ENCODE measurements at regions not wholly inside any gene's neighbourhood (a gene's known extent, or its start where the extent isn't known, plus 50 kb on each side); places are given as distances from the start of the nearest gene placed in this dataset.

DNA sequence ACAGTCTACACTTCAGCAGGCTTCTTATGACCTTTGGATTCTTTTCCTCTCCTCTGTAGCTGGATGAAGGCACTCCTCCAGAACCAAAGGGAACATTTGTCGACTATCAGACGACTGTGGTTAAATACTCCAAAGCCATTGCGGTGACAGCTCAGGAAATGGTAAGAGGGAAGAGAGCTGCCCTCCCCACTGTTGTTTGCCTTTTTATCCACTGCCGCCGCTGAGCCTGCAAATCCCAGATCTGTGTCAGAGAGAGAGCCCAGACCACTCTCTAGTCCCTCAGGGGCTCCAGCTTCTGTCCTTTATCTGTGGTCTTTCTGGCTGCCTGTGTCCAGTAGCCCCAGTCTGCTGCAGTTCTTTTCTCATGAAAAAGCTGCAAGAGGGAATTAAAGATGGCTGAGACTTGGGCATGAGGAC is 261.5 kb upstream of the TPM1 start:
- no peak for TF ChIP-seq CTCF (IDR thresholded peaks at IDR 0.05; ENCODE audit: unreplicated experiment)
- Mint-ChIP-seq H3K4me1 (ENCODE audit: low read depth, unreplicated experiment) (peaks cover 49% of the 10 kb centered on the region), H3K27ac (ENCODE audit: unreplicated experiment) (no peak overlapping the region), H3K9me3 (ENCODE audit: low read depth, unreplicated experiment) (no peaks in the 10 kb centered on the region), H3K27me3 (ENCODE audit: unreplicated experiment) (no peaks in the 10 kb centered on the region), H3K36me3 (ENCODE audit: insufficient read depth, unreplicated experiment) (peaks cover 11% of the 10 kb centered on the region), H3K4me3 (ENCODE audit: low read depth, unreplicated experiment) (no peak overlapping the region)
- no peak for DNase-seq
- no TSS peak for BruUV-seq (replicated peaks)
- intact Hi-C loops (cut with micrococcal nuclease; ENCODE audit: unreplicated experiment): no loop called here
- CTCF ChIA-PET: interaction anchor here (3.6 kb wide), 1 partner anchor 267 kb away, joined by 34 read pairs; no protein-coding TSS in a partner anchor

GRCh38 chr15:62782071-62782841 is 260.3 kb upstream of the TPM1 start:
- TF ChIP-seq CTCF (IDR thresholded peaks at IDR 0.05; ENCODE audit: unreplicated experiment): peak; percentile 83
- DNase-seq: peak; percentile 83
- intact Hi-C loops (cut with micrococcal nuclease; ENCODE audit: unreplicated experiment): loop anchor here (1.0 to 2.0 kb wide), 6 partner anchors 39 to 311 kb away; no protein-coding TSS in a partner anchor
- BruUV-seq (replicated peaks): no TSS peak
- no peaks in the 10 kb centered on the region for H3K27me3 Mint-ChIP-seq (ENCODE audit: unreplicated experiment)
- peaks cover 49% of the 10 kb centered on the region for H3K4me1 Mint-ChIP-seq (ENCODE audit: low read depth, unreplicated experiment)
- CTCF ChIA-PET: interaction anchor here (0.5 to 3.6 kb wide), 24 partner anchors 10 to 928 kb away, joined by 3 to 34 read pairs (median 4); partner anchors contain the start of gene RPS27L
- H3K4me3 Mint-ChIP-seq (ENCODE audit: low read depth, unreplicated experiment): no peak overlapping the region
- peaks cover 11% of the 10 kb centered on the region for H3K36me3 Mint-ChIP-seq (ENCODE audit: insufficient read depth, unreplicated experiment)
- no peaks in the 10 kb centered on the region for H3K9me3 Mint-ChIP-seq (ENCODE audit: low read depth, unreplicated experiment)
- H3K27ac Mint-ChIP-seq (ENCODE audit: unreplicated experiment): peak overlapping the region; percentile 82

- no peak for TF ChIP-seq CTCF (IDR thresholded peaks at IDR 0.05; ENCODE audit: unreplicated experiment)
- no peak for DNase-seq
- CTCF ChIA-PET: interaction anchor here (0.7 to 3.6 kb wide), 19 partner anchors 9 to 374 kb away, joined by 3 to 34 read pairs (median 5); partner anchors contain the start of gene RPS27L
- intact Hi-C loops (cut with micrococcal nuclease; ENCODE audit: unreplicated experiment): loop anchor here (1.0 to 2.0 kb wide), 6 partner anchors 38 to 310 kb away; no protein-coding TSS in a partner anchor
- Mint-ChIP-seq H3K4me3 (ENCODE audit: low read depth, unreplicated experiment) (no peak overlapping the region), H3K27me3 (ENCODE audit: unreplicated experiment) (no peaks in the 10 kb centered on the region), H3K9me3 (ENCODE audit: low read depth, unreplicated experiment) (no peaks in the 10 kb centered on the region), H3K4me1 (ENCODE audit: low read depth, unreplicated experiment) (peaks cover 49% of the 10 kb centered on the region), H3K27ac (ENCODE audit: unreplicated experiment) (peak overlapping the region; percentile 82), H3K36me3 (ENCODE audit: insufficient read depth, unreplicated experiment) (peaks cover 11% of the 10 kb centered on the region)
- BruUV-seq (replicated peaks): no TSS peak
These were observed 259.7 kb upstream of the TPM1 start for GRCh38 chr15:62782896-62783295.

DNA sequence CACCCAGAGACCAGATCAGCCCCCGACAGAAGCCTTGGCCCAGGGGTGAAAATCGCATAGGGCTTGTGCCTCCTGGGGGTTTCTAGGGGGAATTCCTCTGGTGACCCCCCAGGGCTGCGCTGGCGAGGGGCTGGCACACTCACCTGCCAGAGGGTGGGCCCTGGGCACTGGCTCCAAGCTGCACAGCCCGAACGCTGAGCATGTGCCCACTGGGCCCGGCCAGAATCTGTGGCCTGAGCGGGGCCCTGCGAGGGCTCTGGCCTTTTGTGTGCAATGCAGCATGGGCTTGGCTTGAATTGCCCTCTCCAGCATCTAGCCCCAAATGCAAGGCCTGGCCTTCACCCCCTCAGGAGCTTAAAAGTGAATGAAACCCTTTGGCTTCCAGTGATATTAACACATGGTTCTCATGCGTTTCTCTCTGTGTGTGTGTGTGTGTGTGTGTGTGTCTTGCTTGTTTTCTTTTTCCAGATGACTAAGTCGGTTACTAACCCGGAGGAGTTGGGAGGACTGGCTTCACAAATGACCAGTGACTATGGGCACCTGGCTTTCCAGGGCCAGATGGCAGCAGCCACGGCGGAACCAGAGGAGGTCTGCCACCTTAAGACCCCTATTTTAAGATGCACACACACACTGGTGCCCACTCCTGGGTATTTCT is 259.1 kb upstream of the TPM1 start:
- intact Hi-C loops (cut with micrococcal nuclease; ENCODE audit: unreplicated experiment): loop anchor here (2.0 kb wide), 2 partner anchors 37 to 257 kb away; no protein-coding TSS in a partner anchor
- H3K36me3 Mint-ChIP-seq (ENCODE audit: insufficient read depth, unreplicated experiment): peaks cover 11% of the 10 kb centered on the region
- H3K27ac Mint-ChIP-seq (ENCODE audit: unreplicated experiment): peak overlapping the region; percentile 30
- CTCF ChIA-PET: interaction anchor here (1.2 to 3.6 kb wide), 5 partner anchors 70 to 374 kb away, joined by 3 to 34 read pairs (median 5); partner anchors contain the start of gene RPS27L
- peak; percentile 19 for DNase-seq
- no peaks in the 10 kb centered on the region for H3K27me3 Mint-ChIP-seq (ENCODE audit: unreplicated experiment)
- peaks cover 49% of the 10 kb centered on the region for H3K4me1 Mint-ChIP-seq (ENCODE audit: low read depth, unreplicated experiment)
- BruUV-seq (replicated peaks): no TSS peak
- no peaks in the 10 kb centered on the region for H3K9me3 Mint-ChIP-seq (ENCODE audit: low read depth, unreplicated experiment)
- H3K4me3 Mint-ChIP-seq (ENCODE audit: low read depth, unreplicated experiment): no peak overlapping the region
- TF ChIP-seq CTCF (IDR thresholded peaks at IDR 0.05; ENCODE audit: unreplicated experiment): no peak

All from Calu3 (cell line).